GM18867 (cell line): ENCODE measurements at regions not wholly inside any gene's neighbourhood (a gene's known extent, or its start where the extent isn't known, plus 50 kb on each side); places are given as distances from the start of the nearest gene placed in this dataset.

Experiments used
- ATAC-seq: cut with Tn5 transposase; IDR thresholded peaks from one replicate; pipeline ENCODE4 v1.9.1; 2021; ENCODE audit warnings: mild to moderate bottlenecking, moderate library complexity; ENCODE audit not compliant: unreplicated experiment

- no peak for ATAC-seq
Observed at GRCh38 chr1:224504297-224505041, 69.9 kb upstream of the WDR26 start.

- no peak for ATAC-seq
Observed at GRCh38 chr1:224505454-224506093, 71.0 kb upstream of the WDR26 start.

GRCh38 chr1:224506141-224506814 lies 71.7 kb upstream of the WDR26 start:
- no peak for ATAC-seq

- ATAC-seq, result no peak
Observed at GRCh38 chr1:224507771-224508523, 73.3 kb upstream of the WDR26 start.

GRCh38 chr1:224509907-224510306 lies 75.3 kb upstream of the WDR26 start:
- no peak for ATAC-seq

GRCh38 chr1:224510880-224511645 lies 76.5 kb upstream of the WDR26 start:
- no peak for ATAC-seq

- ATAC-seq, result no peak
Observed at GRCh38 chr1:224512600-224513151, 78.1 kb upstream of the WDR26 start.

- no peak for ATAC-seq
Observed at GRCh38 chr1:224513383-224513782, 78.8 kb upstream of the WDR26 start.

GRCh38 chr1:224513787-224514209 lies 79.2 kb upstream of the WDR26 start:
- ATAC-seq, result peak; percentile 99

GRCh38 chr1:224517171-224517570 lies 82.6 kb upstream of the WDR26 start:
- ATAC-seq, result no peak

GRCh38 chr1:224518528-224518927 lies 83.9 kb upstream of the WDR26 start:
- ATAC-seq, result no peak

- no peak for ATAC-seq
Observed at GRCh38 chr1:224519874-224520273, 85.3 kb upstream of the WDR26 start.

GRCh38 chr1:224520808-224521207 lies 86.2 kb upstream of the WDR26 start:
- ATAC-seq, result no peak

- no peak for ATAC-seq
Observed at GRCh38 chr1:224521904-224522734, 87.5 kb upstream of the WDR26 start.

GRCh38 chr1:224523676-224524075 lies 89.1 kb upstream of the WDR26 start:
- ATAC-seq, result no peak

- ATAC-seq, result no peak
Observed at GRCh38 chr1:224524679-224525078, 90.1 kb upstream of the WDR26 start.

- ATAC-seq, result no peak
Observed at GRCh38 chr1:224525411-224526040, 90.6 kb upstream of the CNIH3 start.

GRCh38 chr1:224526771-224527170 lies 89.3 kb upstream of the CNIH3 start:
- no peak for ATAC-seq

- no peak for ATAC-seq
Observed at GRCh38 chr1:224528900-224529299, 87.2 kb upstream of the CNIH3 start.
